ENCODE measurements at regions not wholly inside any gene's neighbourhood (a gene's known extent, or its start where the extent isn't known, plus 50 kb on each side); places are given as distances from the start of the nearest gene placed in this dataset.
A peak's percentile ranks its signal among the peaks of the same experiment; 100 is the strongest.

DNA sequence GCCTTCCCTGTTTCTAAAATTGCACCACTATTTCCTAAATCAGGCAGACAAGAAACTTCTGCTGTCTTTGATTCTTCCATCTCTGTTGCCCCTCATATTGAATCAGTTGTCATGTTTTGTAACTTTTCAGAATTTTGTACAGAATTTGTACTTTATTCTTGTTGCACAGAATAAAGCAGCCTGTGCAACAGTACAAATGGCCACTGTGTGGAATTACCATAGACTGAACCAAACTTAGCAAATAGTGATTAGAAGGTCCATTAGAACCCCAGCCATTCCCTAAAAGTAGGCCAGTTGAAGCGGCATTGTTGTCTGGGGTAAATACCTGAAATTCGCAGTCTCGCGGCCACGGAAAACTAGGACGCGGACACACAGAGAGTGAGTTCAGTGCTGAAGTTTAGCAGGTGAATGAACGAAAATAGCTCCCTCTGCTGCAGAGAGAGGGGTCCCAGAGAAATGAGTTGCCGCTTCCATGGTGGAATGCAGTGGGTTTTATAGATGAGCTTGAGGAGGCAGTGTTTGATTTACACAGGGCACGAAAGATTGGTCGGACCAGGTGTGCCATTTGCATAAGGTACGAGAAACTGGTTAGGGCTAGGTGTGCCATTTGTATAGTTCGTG, 71.8 kb downstream of the C4orf33 start:
- peak; percentile 13 for DNase-seq (ENCODE audit: low spot score)

DNA sequence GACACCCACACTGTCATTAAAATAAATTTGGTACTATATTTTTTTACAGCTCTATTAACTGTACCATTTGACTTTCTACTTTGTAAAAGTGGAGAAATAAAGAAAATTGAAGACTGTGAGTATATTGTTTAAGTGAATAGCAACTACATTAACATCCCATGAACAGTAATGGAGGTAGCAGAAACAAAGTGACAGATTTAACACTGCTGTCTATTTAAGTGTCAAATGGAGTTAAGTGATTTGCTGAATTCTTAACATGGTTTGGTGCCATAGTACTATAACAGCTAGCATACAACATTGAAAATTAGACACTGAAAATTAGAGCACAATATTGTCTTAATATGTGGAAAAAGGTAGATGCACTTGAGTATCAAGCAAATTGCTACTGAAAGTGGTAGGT, 76.2 kb downstream of the C4orf33 start:
- DNase-seq (ENCODE audit: low spot score) = no peak

DNA sequence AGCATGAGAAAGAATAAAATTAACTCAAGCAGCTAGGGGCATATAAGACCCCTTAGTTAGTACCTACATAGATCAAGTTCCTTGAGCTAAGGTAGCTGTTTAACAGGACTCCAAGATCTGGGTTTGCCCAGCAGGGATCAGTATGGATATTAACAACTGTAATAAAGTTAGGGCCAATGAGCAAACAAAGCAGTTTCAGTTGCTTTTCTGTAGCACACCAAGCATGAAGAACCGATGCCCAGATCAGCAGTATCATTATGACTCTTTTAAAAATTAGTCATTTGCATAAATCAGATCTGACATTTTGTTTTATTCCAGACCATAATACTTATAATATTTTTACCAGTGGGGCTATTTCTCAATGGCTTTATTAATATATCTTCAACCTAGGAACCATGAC, 80.9 kb downstream of the C4orf33 start:
- no peak for DNase-seq (ENCODE audit: low spot score)

DNA sequence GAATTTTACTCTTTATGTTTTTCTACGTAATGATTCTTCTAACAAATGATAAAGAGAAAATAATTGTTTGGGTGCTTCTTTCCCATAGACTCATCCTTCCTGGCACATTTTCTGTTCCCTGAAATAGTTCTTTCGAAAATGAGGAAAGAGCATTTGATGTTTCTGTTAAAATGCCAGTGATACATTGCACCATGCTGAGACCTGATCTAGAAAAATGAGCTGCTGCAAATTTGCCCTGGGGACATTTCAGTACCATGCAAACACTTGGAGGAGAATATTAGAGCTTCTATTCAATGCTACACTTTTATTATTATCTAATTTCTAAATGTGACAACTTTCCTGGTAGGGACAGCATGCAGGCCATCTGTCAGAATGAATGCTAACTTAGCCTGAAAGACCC, 83.3 kb downstream of the C4orf33 start:
- peak; percentile 80 for DNase-seq (ENCODE audit: low spot score)

DNA sequence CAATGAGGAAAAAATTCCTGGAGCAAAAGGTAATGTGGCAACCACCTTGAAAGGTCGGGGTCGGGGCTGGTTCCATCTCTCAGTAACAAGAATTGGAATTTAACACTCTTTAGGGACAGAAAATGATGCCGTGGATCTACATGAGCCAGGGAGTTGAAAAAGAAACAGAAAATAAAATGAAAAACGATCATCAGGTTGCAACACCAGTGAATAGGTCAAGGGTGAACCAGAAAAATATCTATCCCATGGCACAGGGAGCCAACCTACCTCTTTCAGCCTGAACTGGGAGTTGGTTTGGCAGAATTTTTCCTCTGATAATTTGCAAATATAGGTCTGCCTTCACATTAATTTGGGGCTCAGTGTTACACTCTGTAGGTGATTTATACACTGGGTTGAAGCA, 93.7 kb downstream of the C4orf33 start:
- no peak for DNase-seq (ENCODE audit: low spot score)

DNA sequence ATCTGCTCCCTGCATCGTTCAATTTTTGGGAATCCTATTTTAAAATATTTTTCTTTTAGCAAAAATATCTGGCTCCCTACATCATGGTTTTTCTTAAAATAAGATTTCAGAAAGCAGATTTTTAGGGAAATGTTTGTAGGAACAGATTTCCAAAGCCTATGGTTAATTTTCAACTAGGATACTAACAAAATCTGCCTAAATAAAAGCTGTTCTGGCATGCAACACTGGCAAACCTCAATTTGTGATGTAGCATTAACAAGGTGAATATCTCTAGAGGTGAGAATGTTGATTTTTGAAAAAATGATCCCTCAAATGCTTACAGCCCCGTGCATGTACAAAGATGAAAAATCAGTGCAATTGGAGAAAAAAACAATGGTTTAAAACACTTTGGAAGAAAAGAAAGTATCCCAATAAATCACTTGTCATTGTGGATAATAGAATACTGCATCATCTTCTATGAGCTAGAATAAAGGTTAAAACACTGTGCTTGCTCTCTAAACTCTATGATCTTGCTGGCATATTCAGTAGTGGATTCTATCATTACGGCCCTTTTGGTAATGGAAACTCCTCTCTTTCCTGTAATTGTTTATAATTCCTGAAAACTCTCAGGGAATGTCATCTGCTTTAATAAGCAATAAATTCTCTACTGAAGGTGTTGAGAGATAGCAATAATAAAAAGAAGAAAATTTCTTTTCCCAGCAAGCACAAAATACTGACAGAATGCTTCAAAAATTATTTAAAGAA, 97.6 kb downstream of the C4orf33 start:
- no peak for DNase-seq (ENCODE audit: low spot score)

DNA sequence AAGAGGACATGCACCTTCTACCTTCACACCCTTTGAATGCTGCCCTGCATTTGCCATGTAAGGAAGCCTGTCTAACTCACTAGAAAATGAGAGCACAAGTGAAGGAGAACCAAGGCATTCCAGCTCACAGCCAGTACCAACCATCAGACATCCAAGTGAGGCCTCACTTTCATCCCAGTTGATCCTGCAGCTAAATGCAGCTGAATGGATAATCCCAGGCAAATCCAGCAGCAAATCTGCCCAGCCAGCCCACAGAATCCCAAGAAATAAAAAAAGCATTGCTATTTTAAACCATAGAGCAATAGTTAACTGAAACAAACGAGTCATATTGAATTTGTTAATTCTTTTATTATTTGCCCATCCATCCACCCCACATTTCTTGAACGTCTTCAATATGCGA, 112.5 kb downstream of the C4orf33 start:
- DNase-seq (ENCODE audit: low spot score) = no peak

DNA sequence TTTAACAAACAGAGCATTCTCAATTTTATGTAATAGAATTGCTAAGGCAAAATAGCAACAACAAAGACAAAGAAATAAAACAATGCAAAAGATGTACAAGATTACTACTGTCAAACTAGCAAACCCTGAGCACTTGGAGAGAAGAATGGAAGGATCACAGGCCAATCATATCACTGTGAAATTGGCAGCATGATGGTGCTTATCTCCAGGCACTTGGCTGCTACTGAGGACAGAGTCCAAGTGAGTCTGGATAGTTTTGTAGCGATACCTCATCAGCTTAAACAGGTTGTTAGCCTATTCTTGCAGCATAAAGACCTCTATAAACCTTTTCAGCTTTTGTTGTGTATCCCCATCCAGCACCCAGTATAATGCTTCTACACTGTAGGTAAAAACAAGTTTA, 117.7 kb downstream of the C4orf33 start:
- DNase-seq (ENCODE audit: low spot score) = no peak

DNA sequence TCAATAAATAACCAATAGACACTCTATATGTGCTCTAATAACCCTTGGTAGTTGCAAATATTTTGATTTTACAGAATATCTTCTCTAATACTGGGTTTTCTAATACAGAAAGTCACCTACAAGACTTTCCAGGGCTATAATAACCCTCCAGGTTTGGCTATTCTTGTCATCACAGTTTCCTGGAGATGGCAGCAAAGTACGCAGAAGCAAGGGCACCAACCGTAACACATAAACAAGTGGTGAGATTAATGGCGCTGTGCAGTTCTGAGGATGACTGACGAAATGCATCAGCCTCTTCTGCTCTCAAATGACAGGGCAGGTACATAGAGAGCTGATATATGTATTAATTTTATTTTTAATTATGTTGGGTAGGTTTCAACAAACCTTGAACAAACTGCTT, 122.4 kb downstream of the C4orf33 start:
- DNase-seq (ENCODE audit: low spot score) = peak; percentile 23

DNA sequence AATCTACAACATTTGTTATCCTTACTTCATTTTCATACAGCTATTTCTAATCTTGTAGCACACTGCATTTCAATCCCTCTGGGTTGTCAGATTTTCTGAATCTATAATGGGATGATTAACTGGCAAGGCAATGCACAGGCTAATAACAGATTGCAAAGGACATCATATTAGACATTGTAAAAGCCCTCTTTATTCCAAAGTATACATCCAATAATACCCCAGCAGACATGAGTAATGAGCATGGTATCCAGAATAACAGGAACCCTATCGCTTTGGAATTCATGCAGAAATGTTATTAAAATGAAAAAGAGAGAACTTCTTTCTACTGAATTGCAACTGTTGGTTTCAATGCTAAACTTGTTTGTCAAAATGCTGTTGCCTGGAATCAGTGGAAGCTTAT, 122.9 kb downstream of the C4orf33 start:
- no peak for DNase-seq (ENCODE audit: low spot score)

DNA sequence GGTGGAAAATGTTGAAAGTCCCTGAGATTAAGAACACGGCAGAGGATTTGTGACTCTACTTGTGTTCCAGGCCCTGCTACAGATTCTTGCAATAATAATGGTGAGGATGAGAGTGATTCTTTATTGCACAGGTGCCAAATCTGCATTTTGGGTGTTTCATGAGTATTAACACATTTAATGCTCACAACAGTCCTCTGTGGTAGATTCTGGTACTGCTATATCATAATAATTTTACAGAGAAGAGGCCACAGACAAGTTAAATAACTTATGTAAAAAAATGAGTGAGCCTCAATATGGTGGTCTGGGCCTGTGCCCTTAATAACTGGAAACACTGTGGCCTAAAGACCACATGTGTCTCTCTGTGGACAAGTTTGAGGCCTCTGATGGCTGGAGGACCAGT, 124.3 kb downstream of the C4orf33 start:
- no peak for DNase-seq (ENCODE audit: low spot score)

DNA sequence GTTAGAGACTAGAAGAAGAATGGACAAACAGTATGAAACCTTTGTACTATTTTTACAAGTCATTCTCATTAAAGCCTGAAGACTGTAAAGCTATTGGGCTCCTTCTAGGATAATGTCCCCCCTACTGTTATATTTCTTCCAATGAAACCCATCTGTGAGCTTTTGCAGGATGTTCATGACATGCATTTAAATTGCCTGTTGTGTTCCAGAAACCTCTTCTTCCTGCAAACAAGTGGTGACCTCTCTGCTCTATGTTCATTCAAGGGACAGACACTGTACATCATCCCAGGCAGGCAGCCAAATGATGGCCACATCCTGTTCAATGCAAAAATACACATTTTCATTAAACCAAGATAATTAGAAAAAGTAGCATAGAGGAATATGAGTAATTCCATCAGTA, 128.0 kb downstream of the C4orf33 start:
- no peak for DNase-seq (ENCODE audit: low spot score)

DNA sequence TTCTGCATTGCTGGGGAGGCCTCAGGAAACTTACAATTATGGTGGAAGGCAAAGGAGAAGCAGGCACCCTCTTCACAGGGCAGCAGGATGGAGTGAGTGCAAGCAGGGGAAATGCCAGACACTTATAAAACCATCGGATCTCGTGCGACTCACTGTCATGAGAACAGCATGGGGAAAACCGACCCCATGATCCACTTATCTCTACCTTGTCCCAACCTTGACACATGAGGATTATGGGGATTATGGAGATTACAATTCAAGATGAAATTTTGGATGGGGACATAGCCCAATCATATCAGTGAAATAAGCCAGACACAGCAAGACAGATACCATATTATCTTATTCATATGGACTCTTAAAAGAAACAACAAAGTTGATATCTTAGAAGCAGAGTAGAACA, 134.9 kb downstream of the C4orf33 start:
- DNase-seq (ENCODE audit: low spot score) = no peak

DNA sequence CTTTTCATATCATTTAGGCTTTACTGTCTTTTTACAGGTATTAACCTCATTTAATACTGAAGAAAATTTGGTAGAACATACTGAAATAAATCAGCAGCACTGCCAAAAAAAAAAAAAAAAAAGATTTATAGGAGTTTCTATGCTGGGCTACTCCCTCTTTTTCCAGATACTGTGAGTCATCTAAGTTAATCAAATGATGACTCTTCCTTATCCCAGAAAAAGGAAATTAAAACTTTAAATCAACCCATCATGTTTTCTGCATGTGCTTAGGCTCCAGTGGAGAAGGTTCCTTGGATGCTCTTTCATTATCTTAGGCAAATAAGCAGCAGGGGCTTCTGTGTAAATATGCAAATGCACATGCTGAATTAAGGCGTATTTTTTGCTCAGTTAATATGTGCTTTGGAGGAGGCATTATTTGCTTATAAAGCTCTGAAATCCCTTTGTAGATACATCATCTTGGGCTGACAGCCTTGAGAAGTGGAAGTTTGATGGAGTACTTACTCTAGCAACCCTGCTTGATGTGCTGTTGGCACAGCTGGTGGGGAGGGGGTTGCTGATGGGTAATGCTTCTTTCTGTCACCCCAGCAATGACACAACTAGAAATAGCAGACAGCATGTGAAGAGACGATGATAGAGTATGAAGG, 136.1 kb downstream of the C4orf33 start:
- DNase-seq (ENCODE audit: low spot score) = no peak

DNA sequence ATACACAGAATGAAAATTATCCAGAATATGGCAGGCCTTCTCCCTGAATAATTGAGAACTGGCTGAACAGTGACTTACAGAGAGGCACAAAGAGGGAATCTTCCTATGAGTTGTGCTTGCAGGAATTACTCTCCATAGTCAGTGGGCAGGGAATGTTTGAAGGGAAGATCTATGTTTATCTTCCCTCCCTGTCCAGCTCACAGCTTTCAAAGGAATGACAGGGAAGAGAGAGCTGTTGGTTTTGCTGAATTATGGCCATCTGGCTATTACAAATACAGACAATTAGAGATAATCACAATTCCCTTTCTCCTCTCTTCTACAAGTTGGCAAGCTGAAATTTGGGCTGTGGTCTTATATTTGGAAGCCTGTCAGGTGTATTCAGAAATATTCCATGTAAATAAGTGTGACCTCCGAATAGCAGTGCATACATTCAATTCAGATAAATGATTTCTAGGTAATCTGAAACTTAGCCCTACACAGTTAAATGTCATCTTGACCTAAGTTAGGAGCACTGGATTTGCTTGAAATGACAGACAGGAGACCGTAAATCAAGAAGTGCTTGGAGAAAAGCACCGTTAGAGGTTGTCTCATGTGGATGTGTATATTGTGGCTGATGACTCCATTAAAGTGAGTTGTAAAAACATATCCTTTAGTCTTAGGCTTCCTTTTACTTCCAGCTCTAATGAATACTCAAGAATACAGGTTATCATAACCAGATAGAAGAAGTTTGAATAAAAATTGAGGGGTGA, 136.8 kb downstream of the C4orf33 start:
- DNase-seq (ENCODE audit: low spot score) = no peak

DNA sequence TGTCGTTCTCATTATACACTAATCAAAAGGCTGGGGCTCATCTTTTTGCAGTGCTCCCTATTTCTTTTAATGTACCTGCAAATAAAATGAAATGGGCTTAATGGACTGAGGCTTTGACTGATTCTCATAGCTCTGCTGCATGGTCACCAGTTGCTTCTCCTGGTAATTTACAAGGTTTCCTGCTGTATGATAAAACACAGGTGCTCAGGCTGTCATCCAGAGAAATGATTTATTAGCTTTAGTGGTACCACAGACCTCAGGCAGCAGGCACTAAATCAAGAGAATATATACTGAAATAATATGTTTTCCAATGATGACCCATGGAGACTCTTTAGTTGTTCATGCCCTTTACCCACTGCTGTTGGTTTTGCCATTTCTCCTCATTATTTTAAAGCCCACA, 137.7 kb downstream of the C4orf33 start:
- no peak for DNase-seq (ENCODE audit: low spot score)

DNA sequence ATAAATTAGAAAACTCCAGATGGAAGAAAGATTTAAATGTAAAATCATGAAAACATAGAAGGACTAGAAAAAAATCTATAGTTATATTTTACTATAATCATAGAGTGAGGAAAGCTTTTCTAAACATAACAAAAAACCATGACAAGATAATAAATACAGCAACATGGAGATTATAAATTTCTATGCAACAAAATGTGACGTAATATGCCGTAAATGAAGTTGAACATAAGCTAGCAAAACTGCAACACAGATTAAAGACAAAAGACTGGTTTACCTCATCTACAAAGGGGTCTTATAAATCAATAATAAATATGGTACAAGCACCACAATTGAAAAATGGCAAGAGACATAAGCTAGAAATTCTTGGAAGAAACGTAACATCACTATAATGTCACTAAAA, 140.4 kb downstream of the C4orf33 start:
- no peak for DNase-seq (ENCODE audit: low spot score)

DNA sequence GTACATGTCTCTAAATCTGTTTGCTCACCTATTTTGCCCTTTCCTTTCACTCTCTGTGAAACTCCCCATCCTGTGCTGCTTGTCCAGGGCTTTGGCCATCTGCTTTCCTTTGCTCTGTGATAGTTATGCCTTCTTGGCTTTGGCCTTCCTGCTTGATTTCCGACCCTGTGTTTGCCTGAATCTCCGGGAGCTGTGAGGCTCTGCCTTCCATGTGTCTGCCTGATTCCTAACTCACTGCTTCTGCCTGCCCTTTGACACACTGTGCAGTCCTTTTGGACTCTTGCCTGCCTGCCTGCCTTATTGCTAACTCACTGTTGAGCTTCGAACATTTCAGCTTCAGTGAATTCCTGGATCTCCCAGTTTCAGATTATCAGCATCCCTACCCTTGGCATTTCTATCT, 143.1 kb downstream of the C4orf33 start:
- DNase-seq (ENCODE audit: low spot score) = no peak

DNA sequence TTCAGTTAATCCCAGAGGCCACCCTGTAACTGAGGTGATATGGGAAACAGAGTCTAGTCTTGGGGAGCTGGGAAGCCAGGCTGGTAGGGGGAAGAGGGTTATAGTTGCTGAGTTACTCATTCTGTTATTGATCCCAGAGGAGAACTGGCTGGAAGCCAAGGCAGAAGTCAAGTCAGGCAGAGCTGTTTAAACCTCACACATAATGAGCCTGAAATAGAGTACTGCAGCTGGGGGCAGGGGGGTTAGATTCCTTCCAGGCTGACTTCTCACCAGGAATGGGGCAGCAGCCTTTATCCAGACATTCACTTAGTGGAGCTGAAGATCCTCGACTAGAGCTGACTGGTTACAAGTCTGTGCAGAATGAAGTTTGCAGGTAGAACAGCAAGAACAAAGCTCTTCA, 144.9 kb downstream of the C4orf33 start:
- DNase-seq (ENCODE audit: low spot score) = no peak

DNA sequence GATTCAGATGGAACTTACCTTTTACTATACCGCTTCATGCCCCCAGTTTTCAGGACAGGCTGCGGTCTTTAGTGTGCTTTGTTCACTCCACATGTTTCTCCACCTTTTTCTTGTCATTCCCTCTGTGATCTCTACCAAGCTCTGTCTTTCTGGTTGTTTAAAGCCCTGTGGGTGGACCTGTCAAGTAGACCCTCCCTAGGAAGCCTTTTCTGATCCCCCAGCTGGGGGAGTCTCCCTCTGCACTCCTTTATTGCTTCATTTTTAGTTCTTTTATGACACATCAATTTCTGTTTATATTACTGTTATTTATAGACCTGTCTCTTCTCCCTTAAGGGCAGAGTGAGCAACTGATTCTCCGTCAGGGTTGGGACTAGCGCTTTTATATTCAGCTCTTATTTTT, 150.2 kb downstream of the C4orf33 start:
- DNase-seq (ENCODE audit: low spot score) = no peak

DNA sequence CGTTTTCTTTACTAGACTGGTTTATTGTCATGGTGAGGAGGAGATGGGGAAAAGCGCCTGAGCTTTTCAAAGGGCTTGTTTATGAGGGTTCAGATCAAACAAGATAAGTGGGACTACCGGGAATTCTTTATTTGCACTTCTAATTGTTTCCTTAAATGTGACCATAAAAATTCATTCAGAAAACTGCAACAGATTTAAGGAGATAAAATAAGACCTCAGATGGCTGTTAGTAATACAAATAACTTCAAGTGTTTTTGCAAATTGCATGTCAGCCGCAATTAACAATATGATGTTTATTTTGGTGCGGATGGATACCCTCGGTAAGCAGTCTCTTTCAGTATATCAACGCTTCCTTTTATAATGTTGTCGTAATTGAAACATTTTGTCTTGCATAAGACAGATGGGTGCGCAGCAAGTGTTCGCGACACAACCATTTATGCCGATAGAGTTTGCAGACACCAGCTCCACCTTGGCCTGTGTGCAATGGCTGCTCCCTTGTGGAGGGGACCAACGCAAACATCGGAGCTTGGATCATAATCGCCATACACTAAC, 151.0 kb downstream of the C4orf33 start:
- DNase-seq (ENCODE audit: low spot score) = no peak

DNA sequence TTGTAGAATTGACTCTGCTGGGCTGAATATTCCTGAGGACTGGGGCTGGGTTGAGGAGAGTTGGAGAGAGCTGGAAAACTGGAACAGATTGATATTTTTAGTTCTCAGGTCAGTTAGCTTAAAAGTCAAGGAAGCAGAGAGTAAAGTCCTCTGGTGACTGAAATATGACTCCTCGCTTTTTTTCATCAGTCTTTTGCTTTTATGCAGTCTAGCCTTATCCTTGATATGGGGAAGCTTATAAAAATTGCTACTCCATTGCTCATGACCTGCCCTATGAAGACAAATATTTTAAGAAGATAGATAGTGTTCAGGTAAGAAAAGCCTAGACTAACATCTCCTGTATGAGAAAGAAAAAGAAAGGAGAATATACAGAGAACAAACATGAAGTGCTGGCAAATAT, 152.7 kb downstream of the C4orf33 start:
- no peak for DNase-seq (ENCODE audit: low spot score)

DNA sequence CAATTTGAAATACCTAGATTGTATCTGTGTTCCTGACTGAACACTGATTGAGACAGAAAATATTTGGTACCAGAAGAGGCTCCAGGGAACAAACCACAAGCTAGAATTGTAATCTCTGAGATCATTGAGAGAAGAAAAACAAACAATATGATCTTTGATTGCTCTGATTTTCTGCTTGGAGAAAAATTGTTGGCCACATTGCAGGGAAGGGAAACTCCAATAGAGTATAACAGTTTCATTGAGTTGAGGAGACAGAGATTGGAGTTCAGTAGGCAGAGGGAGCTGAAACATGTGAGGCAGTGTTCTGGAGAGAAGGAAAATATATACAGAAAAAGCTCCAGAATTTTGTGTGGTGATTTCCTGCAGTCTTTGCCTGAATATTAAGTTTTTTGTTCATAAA, 158.2 kb downstream of the C4orf33 start:
- DNase-seq (ENCODE audit: low spot score) = no peak
